Stimulated activated CD8-positive, alpha-beta memory T cell treated with anti-CD3 and anti-CD28 coated beads, Interleukin-15, amount 100 ng/mL, for 4 hours (primary cell): ENCODE measurements at regions not wholly inside any gene's neighbourhood (a gene's known extent, or its start where the extent isn't known, plus 50 kb on each side); places are given as distances from the start of the nearest gene placed in this dataset.

Source experiments
- DNase-seq, 2 donors: peaks; one replicate each; pipeline ENCODE4 v3.0.0-alpha.2; 2020; ENCODE audit warnings: low read depth in 2 of 2

GRCh38 chr16:86060381-86061317, 161.7 kb downstream of the IRF8 start:
- DNase-seq: no peak

GRCh38 chr16:86061318-86061695, 162.3 kb downstream of the IRF8 start:
- DNase-seq: no peak

- DNase-seq: no peak
Measured at GRCh38 chr16:86061721-86062120, 162.8 kb downstream of the IRF8 start.

GRCh38 chr16:86062271-86062965, 163.5 kb downstream of the IRF8 start:
- no peak for DNase-seq

- DNase-seq: no peak
Measured at GRCh38 chr16:86063760-86064405, 164.9 kb downstream of the IRF8 start.

- no peak for DNase-seq
Measured at GRCh38 chr16:86064431-86065250, 165.7 kb downstream of the IRF8 start.

GRCh38 chr16:86065711-86066110, 166.7 kb downstream of the IRF8 start:
- DNase-seq: no peak

- no peak for DNase-seq
Measured at GRCh38 chr16:86066811-86067210, 167.8 kb downstream of the IRF8 start.

- DNase-seq: no peak
Measured at GRCh38 chr16:86067516-86067915, 168.6 kb downstream of the IRF8 start.

GRCh38 chr16:86067936-86068335, 169.0 kb downstream of the IRF8 start:
- no peak for DNase-seq

GRCh38 chr16:86068722-86069121, 169.8 kb downstream of the IRF8 start:
- DNase-seq: no peak

GRCh38 chr16:86069736-86070298, 170.9 kb downstream of the IRF8 start:
- no peak for DNase-seq

- no peak for DNase-seq
Measured at GRCh38 chr16:86070484-86070883, 171.5 kb downstream of the IRF8 start.

- DNase-seq: no peak
Measured at GRCh38 chr16:86070971-86071370, 172.0 kb downstream of the IRF8 start.

GRCh38 chr16:86071611-86072240, 172.8 kb downstream of the IRF8 start:
- no peak for DNase-seq

GRCh38 chr16:86072328-86073102, 173.6 kb downstream of the IRF8 start:
- no peak for DNase-seq

GRCh38 chr16:86073103-86073625, 174.2 kb downstream of the IRF8 start:
- DNase-seq: no peak

- no peak for DNase-seq
Measured at GRCh38 chr16:86073763-86074493, 175.0 kb downstream of the IRF8 start.
